Small intestine (tissue), 7 donors: ENCODE measurements at regions not wholly inside any gene's neighbourhood (a gene's known extent, or its start where the extent isn't known, plus 50 kb on each side); places are given as distances from the start of the nearest gene placed in this dataset.

Source experiments
- DNase-seq, 2 donors: peaks; one replicate each; pipeline versions ENCODE4 v3.0.0 to v3.0.0-alpha.2; 2013
- FAIRE-seq: peaks from 2 replicates; lab custom pipeline; 2012; peaks lifted over from hg19 to GRCh38; lab: Jason Lieb, UNC
- H3K27ac ChIP-seq, 3 donors: one replicate each; pipeline ENCODE4 v1.5.1; 2013; ENCODE audit warnings: low read length in 2 of 3, mild to moderate bottlenecking in 2 of 3, control low read depth in 1 of 3, inconsistent platforms in 1 of 3, low read depth in 1 of 3, moderate library complexity in 1 of 3
- H3K27me3 ChIP-seq, 3 donors: one replicate each; pipeline ENCODE4 v1.6.1; 2013; ENCODE audit warnings: low read length in 3 of 3, inconsistent platforms in 1 of 3; ENCODE audit not compliant: control insufficient read depth in 3 of 3, insufficient read depth in 3 of 3
- H3K36me3 ChIP-seq, 3 donors: one replicate each; pipeline ENCODE4 v1.6.1; 2013; ENCODE audit warnings: low read length in 3 of 3, inconsistent platforms in 1 of 3, low read depth in 1 of 3, mild to moderate bottlenecking in 1 of 3, moderate library complexity in 1 of 3; ENCODE audit not compliant: control insufficient read depth in 3 of 3, insufficient read depth in 2 of 3
- H3K4me1 ChIP-seq, 3 donors: one replicate each; pipeline ENCODE4 v1.6.1; 2013; ENCODE audit warnings: low read length in 2 of 3, inconsistent platforms in 1 of 3, low read depth in 1 of 3, mild to moderate bottlenecking in 1 of 3, moderate library complexity in 1 of 3; ENCODE audit not compliant: control insufficient read depth in 3 of 3, insufficient read depth in 2 of 3
- H3K4me3 ChIP-seq, 3 donors: one replicate each; pipeline ENCODE4 v1.5.1; 2013; ENCODE audit warnings: low read length in 3 of 3, control low read depth in 1 of 3, inconsistent platforms in 1 of 3, low read depth in 1 of 3, mild to moderate bottlenecking in 1 of 3, moderate library complexity in 1 of 3
- H3K9me3 ChIP-seq, 2 donors: one replicate each; pipeline ENCODE4 v1.6.1; 2013; ENCODE audit warnings: low read depth in 1 of 2, low read length in 1 of 2; ENCODE audit not compliant: control insufficient read depth in 2 of 2, insufficient read depth in 1 of 2
- WGBS, 3 donors: extraction: QIAGEN DNeasy Blood & Tissue Kit; methylation state at CpG; one replicate each; pipeline ENCODE4 v1.1.7; 2013; 5-methylcytosine and 5-hydroxymethylcytosine counted together
- donor health status: healthy with polysubstance abuse.
- donor health status: control.
- donor health status: control.
- donor health status: Bipolar disorder and iron deficiency.
- donor health status: healthy.

GRCh38 chr11:33536178-33536577 lies 164.4 kb downstream of the C11orf91 start:
- no peaks in the 10 kb centered on the region for H3K36me3 ChIP-seq
- no peak overlapping the region for H3K27ac ChIP-seq
- FAIRE-seq, result no peak
- H3K4me3 ChIP-seq, result no peak overlapping the region
- no peak for DNase-seq
- no peaks in the 10 kb centered on the region for H3K4me1 ChIP-seq
- peaks cover 0 to 5% of the 10 kb centered on the region in 2 donors for H3K9me3 ChIP-seq
- 65 to 73% (median 68%) methylated on average over 4 of the region's 4 CpGs for WGBS, 3 donors
- H3K27me3 ChIP-seq, result peaks cover 0 to 4% (median 3%) of the 10 kb centered on the region in 3 donors

GRCh38 chr11:33534575-33534974 lies 166.1 kb downstream of the C11orf91 start:
- peaks cover 0 to 5% of the 10 kb centered on the region in 2 donors for H3K9me3 ChIP-seq
- H3K27me3 ChIP-seq, result peaks cover 0 to 4% (median 3%) of the 10 kb centered on the region in 3 donors
- no peak overlapping the region for H3K27ac ChIP-seq
- H3K4me1 ChIP-seq, result no peaks in the 10 kb centered on the region
- no peak for FAIRE-seq
- DNase-seq, result no peak
- 61 to 90% (median 82%) methylated on average over 1 of the region's 1 CpG for WGBS, 3 donors
- H3K36me3 ChIP-seq, result no peaks in the 10 kb centered on the region
- H3K4me3 ChIP-seq, result no peak overlapping the region

- FAIRE-seq, result no peak
- WGBS, 3 donors, result 39 to 47% (median 43%) methylated on average over 5 of the region's 5 CpGs
- H3K4me3 ChIP-seq, result no peak overlapping the region
- H3K36me3 ChIP-seq, result no peaks in the 10 kb centered on the region
- H3K9me3 ChIP-seq, result peaks cover 0 to 5% of the 10 kb centered on the region in 2 donors
- peaks cover 0 to 4% (median 3%) of the 10 kb centered on the region in 3 donors for H3K27me3 ChIP-seq
- H3K4me1 ChIP-seq, result no peaks in the 10 kb centered on the region
- DNase-seq, result no peak
- no peak overlapping the region for H3K27ac ChIP-seq
These were observed 167.1 kb downstream of the C11orf91 start for GRCh38 chr11:33533386-33534052.

GRCh38 chr11:33532720-33533385 lies 167.8 kb downstream of the C11orf91 start:
- FAIRE-seq (no peak), DNase-seq (peak; percentile 10 to 13)
- H3K4me1 ChIP-seq, result no peaks in the 10 kb centered on the region
- peaks cover 0 to 5% of the 10 kb centered on the region in 2 donors for H3K9me3 ChIP-seq
- no peaks in the 10 kb centered on the region for H3K36me3 ChIP-seq
- H3K27ac ChIP-seq, result no peak overlapping the region
- H3K4me3 ChIP-seq, result no peak overlapping the region
- peaks cover 0 to 4% (median 3%) of the 10 kb centered on the region in 3 donors for H3K27me3 ChIP-seq
- WGBS, 3 donors, result 28 to 53% (median 46%) methylated on average over 6 of the region's 6 CpGs

- FAIRE-seq, result no peak
These were observed 168.4 kb downstream of the C11orf91 start for GRCh38 chr11:33532257-33532656.

GRCh38 chr11:33531743-33532181 lies 168.9 kb downstream of the C11orf91 start:
- Histone ChIP-seq H3K36me3 (no peaks in the 10 kb centered on the region), H3K27ac (no peak overlapping the region), H3K4me1 (no peaks in the 10 kb centered on the region), H3K27me3 (peaks cover 0 to 4% (median 3%) of the 10 kb centered on the region in 3 donors), H3K4me3 (no peak overlapping the region), H3K9me3 (peaks cover 0 to 5% of the 10 kb centered on the region in 2 donors)
- 61 to 78% (median 63%) methylated on average over 8 of the region's 8 CpGs for WGBS, 3 donors
- FAIRE-seq (no peak), DNase-seq (no peak)

More at GRCh38 chr11:33532257-33532656, 168.4 kb downstream of the C11orf91 start:
- Histone ChIP-seq H3K4me3 (no peak overlapping the region), H3K27ac (no peak overlapping the region), H3K9me3 (peaks cover 0 to 5% of the 10 kb centered on the region in 2 donors), H3K4me1 (no peaks in the 10 kb centered on the region), H3K36me3 (no peaks in the 10 kb centered on the region), H3K27me3 (peaks cover 0 to 4% (median 3%) of the 10 kb centered on the region in 3 donors)
- WGBS, 3 donors, result 86 to 87% (median 87%) methylated on average over 3 of the region's 3 CpGs
- DNase-seq, result no peak

- no peak overlapping the region for H3K4me3 ChIP-seq
- peaks cover 0 to 8% of the 10 kb centered on the region in 2 donors for H3K9me3 ChIP-seq
- no peak for DNase-seq
- WGBS, 3 donors, result 79 to 90% (median 87%) methylated on average over 5 of the region's 5 CpGs
- no peak overlapping the region for H3K27ac ChIP-seq
- FAIRE-seq, result no peak
- H3K36me3 ChIP-seq, result no peaks in the 10 kb centered on the region
- H3K4me1 ChIP-seq, result no peaks in the 10 kb centered on the region
- H3K27me3 ChIP-seq, result peaks cover 0 to 5% (median under 1%) of the 10 kb centered on the region in 3 donors
These were observed 169.8 kb downstream of the C11orf91 start for GRCh38 chr11:33530815-33531214.

- H3K27me3 ChIP-seq, result peaks cover 0 to 5% (median 3%) of the 10 kb centered on the region in 3 donors
- peaks cover 0 to 3% of the 10 kb centered on the region in 2 donors for H3K9me3 ChIP-seq
- H3K36me3 ChIP-seq, result no peaks in the 10 kb centered on the region
- H3K4me1 ChIP-seq, result no peaks in the 10 kb centered on the region
- WGBS, 3 donors, result 47 to 55% (median 53%) methylated on average over 2 of the region's 2 CpGs
- DNase-seq, result no peak
- no peak overlapping the region for H3K4me3 ChIP-seq
- no peak for FAIRE-seq
- H3K27ac ChIP-seq, result no peak overlapping the region
These were observed 171.2 kb downstream of the C11orf91 start for GRCh38 chr11:33529461-33529860.
